Panc1 (cell line): ENCODE measurements at regions not wholly inside any gene's neighbourhood (a gene's known extent, or its start where the extent isn't known, plus 50 kb on each side); places are given as distances from the start of the nearest gene placed in this dataset.
"Not testable (repeated sequence)": the region's sequence is repeated elsewhere in the genome, so short reads cannot be mapped to it uniquely, and the experiment has no call there.

ENCODE experiments used
- POLR2AphosphoS5 ChIP-seq: IDR thresholded peaks from 2 replicates; pipeline ENCODE4 v1.6.1; 2012; ENCODE audit warnings: mild to moderate bottlenecking, low read depth, low read length, moderate library complexity
- SIN3A ChIP-seq: IDR thresholded peaks from 2 replicates; pipeline ENCODE4 v1.6.1; 2012; ENCODE audit warnings: low read depth, mild to moderate bottlenecking, low read length, moderate library complexity, borderline replicate concordance; ENCODE audit not compliant: insufficient read depth
- TF ChIP-seq, protein P1 (sequence below): fragments of 450-650 bp; IDR thresholded peaks from 2 replicates; pipeline ENCODE4 v1.5.1; 2017; ENCODE audit warnings: mild to moderate bottlenecking
- TF ChIP-seq, protein P2 (sequence below), 2 experiments: IDR thresholded peaks; 2 replicates each; pipeline ENCODE4 v1.6.1; 2011 to 2012; ENCODE audit warnings: low read depth in 2 of 2, control low read depth in 1 of 2, low read length in 1 of 2, mild to moderate bottlenecking in 1 of 2, moderate library complexity in 1 of 2; ENCODE audit not compliant: insufficient read depth in 1 of 2

DNA sequence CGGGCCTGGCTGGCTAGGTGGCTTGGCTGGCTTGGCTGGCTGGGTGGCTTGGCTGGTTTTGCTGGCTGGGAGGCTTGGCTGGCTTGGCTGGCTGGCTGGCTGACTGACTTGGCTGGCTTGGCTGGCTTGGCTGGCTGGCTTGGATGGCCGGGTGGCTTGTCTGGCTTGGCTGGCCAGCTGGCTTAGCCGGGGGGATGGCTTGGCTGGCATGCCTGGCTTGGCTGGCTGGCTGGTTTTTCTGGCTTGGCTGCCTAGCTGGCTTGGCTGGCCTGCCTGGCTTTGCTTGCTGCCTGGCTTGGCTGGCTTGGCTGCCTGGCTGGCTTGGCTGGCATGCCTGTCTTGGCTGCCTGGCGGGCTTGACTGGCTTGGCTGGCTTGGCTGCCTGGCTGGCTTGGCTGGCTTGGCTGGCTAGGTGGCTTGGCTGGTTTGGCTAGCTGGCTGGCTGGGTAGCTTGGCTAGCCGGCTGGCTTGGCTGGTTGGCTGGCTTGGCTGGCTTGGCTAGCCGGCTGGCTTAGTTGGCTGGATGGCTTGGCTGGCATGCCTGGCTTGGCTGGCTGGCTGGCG is 2829.6 kb downstream of the RPIA start:
- TF ChIP-seq, protein P1, sequence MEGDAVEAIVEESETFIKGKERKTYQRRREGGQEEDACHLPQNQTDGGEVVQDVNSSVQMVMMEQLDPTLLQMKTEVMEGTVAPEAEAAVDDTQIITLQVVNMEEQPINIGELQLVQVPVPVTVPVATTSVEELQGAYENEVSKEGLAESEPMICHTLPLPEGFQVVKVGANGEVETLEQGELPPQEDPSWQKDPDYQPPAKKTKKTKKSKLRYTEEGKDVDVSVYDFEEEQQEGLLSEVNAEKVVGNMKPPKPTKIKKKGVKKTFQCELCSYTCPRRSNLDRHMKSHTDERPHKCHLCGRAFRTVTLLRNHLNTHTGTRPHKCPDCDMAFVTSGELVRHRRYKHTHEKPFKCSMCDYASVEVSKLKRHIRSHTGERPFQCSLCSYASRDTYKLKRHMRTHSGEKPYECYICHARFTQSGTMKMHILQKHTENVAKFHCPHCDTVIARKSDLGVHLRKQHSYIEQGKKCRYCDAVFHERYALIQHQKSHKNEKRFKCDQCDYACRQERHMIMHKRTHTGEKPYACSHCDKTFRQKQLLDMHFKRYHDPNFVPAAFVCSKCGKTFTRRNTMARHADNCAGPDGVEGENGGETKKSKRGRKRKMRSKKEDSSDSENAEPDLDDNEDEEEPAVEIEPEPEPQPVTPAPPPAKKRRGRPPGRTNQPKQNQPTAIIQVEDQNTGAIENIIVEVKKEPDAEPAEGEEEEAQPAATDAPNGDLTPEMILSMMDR, result not testable (repeated sequence)
- not testable (repeated sequence) for TF ChIP-seq POLR2AphosphoS5, SIN3A
- TF ChIP-seq, protein P2, sequence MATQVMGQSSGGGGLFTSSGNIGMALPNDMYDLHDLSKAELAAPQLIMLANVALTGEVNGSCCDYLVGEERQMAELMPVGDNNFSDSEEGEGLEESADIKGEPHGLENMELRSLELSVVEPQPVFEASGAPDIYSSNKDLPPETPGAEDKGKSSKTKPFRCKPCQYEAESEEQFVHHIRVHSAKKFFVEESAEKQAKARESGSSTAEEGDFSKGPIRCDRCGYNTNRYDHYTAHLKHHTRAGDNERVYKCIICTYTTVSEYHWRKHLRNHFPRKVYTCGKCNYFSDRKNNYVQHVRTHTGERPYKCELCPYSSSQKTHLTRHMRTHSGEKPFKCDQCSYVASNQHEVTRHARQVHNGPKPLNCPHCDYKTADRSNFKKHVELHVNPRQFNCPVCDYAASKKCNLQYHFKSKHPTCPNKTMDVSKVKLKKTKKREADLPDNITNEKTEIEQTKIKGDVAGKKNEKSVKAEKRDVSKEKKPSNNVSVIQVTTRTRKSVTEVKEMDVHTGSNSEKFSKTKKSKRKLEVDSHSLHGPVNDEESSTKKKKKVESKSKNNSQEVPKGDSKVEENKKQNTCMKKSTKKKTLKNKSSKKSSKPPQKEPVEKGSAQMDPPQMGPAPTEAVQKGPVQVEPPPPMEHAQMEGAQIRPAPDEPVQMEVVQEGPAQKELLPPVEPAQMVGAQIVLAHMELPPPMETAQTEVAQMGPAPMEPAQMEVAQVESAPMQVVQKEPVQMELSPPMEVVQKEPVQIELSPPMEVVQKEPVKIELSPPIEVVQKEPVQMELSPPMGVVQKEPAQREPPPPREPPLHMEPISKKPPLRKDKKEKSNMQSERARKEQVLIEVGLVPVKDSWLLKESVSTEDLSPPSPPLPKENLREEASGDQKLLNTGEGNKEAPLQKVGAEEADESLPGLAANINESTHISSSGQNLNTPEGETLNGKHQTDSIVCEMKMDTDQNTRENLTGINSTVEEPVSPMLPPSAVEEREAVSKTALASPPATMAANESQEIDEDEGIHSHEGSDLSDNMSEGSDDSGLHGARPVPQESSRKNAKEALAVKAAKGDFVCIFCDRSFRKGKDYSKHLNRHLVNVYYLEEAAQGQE (IDR thresholded peaks at IDR 0.05; ENCODE audit: insufficient read depth in 1 of 2, low read depth in 2 of 2, low read length in 1 of 2), result not testable (repeated sequence)
